Left cardiac atrium (tissue), 4 donors: ENCODE measurements at regions not wholly inside any gene's neighbourhood (a gene's known extent, or its start where the extent isn't known, plus 50 kb on each side); places are given as distances from the start of the nearest gene placed in this dataset.
"Not testable (repeated sequence)": the region's sequence is repeated elsewhere in the genome, so short reads cannot be mapped to it uniquely, and the experiment has no call there.

ENCODE experiments used
- ATAC-seq, 2 donors: fragments of 200-7000 bp; cut with Tn5 transposase; one replicate each; pipeline ENCODE4 v1.9.1; 2020; ENCODE audit warnings: mild to moderate bottlenecking in 2 of 2, moderate library complexity in 2 of 2
- DNase-seq: peaks from one replicate; pipeline ENCODE4 v3.0.0-alpha.2; 2020
- intact Hi-C, 2 donors: fragments of 100-400 bp; cut with DNase I; formaldehyde crosslinking; loops; one replicate each; pipeline versions ENCODE4 v1.14.1 to v1.15.1; 2022 to 2023
- donor health status: DM: no; HTN: yes; CAD: no.
- donor health status: DM: no; HTN: yes; CAD: no; lungs with severe emphysema.
- donor health status: DM: yes; HTN: yes; CAD: no.
- donor health status: Dilated cardiomyopathy.

GRCh38 chr2:39937621-39938020 is 158.6 kb upstream of the THUMPD2 start:
- intact Hi-C loops: no loop called here
- DNase-seq (no peak), ATAC-seq (no peak)

GRCh38 chr2:39934851-39935250 is 155.8 kb upstream of the THUMPD2 start:
- no peak for ATAC-seq
- intact Hi-C loops: no loop called here
- DNase-seq: no peak

DNA sequence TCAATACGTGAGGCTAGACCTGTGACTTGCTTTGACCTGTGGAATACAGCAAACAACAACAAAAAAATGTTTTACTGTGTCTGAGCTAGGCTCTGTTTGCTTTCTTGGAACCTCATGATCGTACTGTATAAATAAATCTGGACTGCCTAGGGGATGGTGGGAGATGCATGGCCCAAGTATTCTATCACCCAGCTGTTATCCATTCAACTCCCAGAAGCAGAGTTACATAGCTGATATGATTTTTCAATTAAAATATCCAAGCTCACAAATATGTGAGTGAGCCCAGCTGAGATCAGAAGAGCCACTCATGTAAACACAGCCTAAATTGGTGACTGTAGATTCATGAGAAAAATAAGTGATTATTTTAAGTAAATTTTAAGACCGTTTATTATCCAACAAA is 154.1 kb upstream of the THUMPD2 start:
- intact Hi-C loops: no loop called here
- no peak for ATAC-seq
- DNase-seq: no peak

GRCh38 chr2:39932198-39932597 is 153.1 kb upstream of the THUMPD2 start:
- DNase-seq (no peak), ATAC-seq (no peak)

DNA sequence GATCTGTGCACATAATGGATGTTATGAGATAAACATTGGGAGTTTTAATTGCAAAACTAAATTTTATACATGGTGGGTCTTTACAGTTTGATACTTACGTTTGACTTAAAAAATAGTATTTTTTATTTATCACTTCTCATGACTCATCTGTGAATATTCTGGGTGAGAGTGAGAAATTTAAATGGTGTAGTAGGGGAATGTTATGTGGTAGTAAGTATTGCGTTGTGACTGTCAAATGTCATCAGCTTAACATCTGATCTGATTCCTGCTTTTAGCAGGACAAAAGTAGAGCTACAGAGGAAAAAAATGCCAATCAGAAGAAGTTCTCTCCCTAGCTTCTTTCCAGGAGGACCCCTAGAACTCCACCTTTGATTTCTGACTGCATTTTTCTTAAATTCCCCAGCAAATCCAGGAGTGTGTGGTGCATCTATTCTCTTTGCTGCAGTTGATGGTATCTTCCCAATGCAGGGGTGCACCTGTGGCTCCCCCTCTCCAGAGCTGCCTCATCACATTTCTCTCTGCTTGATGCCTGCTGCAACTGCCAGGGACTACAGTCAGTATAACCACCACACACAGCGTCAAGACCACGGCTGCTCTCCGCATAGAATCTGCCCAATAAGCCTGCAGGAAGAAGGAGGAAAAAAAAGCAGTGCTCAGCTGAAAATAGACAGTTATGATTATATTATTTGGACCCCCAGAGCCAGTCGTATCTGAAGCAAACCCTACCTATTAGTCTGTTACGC is 151.3 kb upstream of the THUMPD2 start:
- intact Hi-C loops: no loop called here
- DNase-seq: no peak
- no peak for ATAC-seq

More at GRCh38 chr2:39932198-39932597, 153.1 kb upstream of the THUMPD2 start:
- intact Hi-C loops: no loop called here

DNA sequence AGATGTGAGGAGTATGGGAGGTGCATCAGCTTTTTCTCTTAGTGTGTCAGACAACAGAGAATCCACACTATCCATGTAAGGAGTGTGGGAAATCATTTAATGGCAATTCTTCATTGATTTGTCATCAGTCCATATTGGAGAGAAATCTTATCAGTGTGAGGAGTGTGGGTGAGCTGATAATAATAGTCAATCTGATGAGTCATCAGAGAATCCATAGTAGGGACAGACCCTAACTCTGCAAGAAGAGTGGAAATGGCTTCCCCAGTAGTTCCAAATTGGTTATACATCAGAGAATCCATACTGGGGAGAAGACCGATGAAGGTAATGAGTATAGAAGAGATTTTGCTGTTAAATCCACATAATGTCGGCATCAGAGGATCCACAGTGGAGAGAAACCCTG is 150.5 kb upstream of the THUMPD2 start:
- ATAC-seq (no peak), DNase-seq (no peak)
- intact Hi-C loops: no loop called here

DNA sequence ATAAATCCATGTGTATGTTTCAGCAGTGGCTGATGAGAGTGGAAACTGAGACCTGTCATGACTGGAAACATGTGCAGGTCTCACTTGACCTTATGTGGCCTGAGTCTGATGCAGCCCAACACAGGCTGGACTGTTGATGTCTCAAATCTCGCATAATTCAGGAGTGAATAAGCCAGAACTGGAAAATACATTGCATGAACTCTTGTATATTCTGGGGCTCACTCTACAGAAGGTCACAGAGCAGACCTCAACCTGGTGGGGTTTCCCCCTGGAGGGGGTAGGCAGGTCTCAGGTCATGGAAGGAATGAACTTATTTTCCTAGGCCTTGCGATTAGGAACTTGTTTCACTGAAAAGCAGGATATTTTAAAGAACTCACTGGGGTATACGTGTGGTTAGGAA is 146.3 kb upstream of the THUMPD2 start:
- no peak for ATAC-seq
- intact Hi-C loops: no loop called here
- no peak for DNase-seq

DNA sequence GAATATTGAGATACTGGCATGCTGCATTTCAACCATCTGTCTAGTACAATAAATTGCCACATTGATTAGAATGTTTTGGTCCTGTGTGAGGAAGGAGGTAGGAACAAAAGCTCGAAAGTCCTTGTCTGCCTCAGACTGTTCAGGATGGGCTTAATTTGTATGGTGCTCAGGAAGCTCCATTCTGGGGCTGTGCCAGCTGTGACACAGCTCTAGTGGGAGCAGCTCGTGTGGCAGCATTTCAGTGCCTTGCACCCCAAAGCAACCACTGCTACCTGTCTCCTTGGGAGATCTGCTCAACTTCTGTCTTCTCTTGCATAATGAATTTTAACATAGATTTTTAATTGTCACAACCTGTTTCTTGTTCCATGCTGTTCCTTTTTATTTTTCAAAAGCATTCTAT is 144.4 kb upstream of the THUMPD2 start:
- intact Hi-C loops: no loop called here
- DNase-seq (no peak), ATAC-seq (no peak)

DNA sequence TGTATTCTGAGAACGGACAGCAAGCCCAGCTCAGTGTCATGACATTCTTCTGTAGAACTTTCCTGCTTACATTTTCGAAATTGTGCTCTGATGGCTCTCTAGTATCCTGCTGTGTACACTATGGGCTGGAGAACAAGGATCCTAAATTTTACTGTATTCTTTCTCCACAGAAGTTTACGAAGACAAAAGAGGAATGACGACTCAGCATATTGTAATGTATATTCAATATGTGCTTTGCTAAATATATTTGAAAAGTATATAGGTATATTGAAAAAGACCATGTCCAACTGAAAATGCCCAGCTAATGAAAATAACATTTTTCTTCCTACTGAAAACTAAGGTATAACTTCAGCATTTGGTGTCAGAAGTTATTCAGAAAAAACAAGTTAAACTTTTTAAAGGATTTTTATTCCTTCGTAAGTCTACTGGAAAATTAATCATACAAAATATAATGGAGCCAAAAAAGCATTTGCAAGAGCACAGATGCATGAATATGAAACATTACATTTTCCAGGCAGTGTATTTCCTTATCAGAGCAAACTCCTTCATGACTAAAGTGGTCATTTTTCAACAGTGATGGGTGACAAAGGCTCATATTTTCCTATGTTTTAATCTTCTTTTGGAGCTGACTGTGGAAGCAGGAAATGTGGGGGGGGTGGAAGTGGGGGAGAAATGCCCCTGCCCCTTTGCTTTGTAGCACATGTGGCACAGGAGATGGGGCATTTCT is 143.8 kb upstream of the THUMPD2 start:
- ATAC-seq (no peak), DNase-seq (no peak)
- intact Hi-C loops: no loop called here

GRCh38 chr2:39920307-39920801 is 141.3 kb upstream of the THUMPD2 start:
- intact Hi-C loops: no loop called here
- DNase-seq (no peak), ATAC-seq (no peak)

DNA sequence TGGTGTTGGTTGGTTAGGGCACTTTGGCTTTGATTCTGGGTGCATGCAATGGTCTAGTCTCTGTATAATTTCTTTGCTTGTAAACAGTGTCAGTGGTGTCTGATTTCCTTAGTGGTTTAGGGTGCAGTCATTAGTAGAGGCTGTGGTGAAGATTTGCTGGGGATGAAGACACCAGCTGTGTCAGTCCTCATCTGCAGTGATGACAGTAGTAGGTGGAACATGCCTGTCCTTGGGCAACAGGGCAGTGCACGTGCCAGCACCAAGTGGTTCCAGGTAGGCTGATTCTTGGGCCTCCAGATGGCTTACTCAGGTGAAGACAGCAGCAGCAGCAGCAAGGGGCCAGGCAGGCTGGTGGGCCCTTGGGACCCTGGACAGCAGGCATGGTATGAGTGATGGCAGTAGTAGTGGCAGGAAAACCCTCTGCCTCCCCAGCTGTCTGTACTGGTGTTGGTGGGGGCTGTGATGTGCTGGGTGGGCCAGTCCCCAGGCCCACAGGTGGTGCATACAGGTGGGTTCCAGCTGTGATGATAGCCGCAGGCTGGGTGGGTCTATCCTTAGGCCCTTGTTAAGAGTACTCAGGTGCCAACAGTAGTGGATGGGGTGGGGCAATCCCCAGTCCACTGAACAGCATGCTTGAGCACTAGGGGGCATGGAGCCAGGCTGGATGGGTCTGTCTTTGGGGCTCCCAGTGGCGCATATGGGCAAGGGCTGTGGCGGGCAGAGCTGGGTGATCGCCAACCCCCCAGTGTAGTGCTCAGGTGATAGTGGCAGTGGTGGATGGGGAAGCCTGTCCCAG is 140.7 kb upstream of the THUMPD2 start:
- intact Hi-C loops: loop anchor here in 1 of 2 donors (10.0 kb wide), 1 partner anchor 1775 kb away; no protein-coding TSS in a partner anchor
- no peak for ATAC-seq

GRCh38 chr2:39918886-39919285 is 139.8 kb upstream of the THUMPD2 start:
- ATAC-seq (no peak), DNase-seq (no peak)
- intact Hi-C loops: loop anchor here in 1 of 2 donors (10.0 kb wide), 1 partner anchor 1776 kb away; no protein-coding TSS in a partner anchor

More for the DNA sequence above, 140.7 kb upstream of the THUMPD2 start:
- DNase-seq: no peak

- not testable (repeated sequence) for DNase-seq, ATAC-seq
- intact Hi-C loops: loop anchor here in 1 of 2 donors (10.0 kb wide), 1 partner anchor 1777 kb away; no protein-coding TSS in a partner anchor
Observed at GRCh38 chr2:39917371-39917770, 138.3 kb upstream of the THUMPD2 start.

DNA sequence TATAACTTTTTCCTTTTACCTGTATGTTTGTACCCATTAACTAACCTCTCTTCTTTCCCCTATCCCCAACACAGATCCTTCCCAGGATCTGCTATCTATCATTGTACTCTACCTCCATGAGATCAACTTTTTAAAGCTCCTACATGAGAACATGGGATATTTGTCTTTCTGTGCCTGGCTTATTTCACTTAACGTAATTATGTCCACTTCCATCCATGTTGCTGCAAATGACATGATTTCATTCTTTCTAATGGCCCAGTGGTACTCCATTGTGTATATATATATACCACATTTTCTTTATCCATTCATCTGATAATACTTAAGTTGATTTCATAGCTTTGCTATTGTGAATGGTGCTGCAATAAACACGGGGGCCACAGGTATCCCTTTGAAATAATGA is 135.9 kb upstream of the THUMPD2 start:
- DNase-seq (no peak), ATAC-seq (no peak)
- intact Hi-C loops: loop anchor here (5.0 to 10.0 kb wide), 5 partner anchors 642 to 1872 kb away; no protein-coding TSS in a partner anchor

DNA sequence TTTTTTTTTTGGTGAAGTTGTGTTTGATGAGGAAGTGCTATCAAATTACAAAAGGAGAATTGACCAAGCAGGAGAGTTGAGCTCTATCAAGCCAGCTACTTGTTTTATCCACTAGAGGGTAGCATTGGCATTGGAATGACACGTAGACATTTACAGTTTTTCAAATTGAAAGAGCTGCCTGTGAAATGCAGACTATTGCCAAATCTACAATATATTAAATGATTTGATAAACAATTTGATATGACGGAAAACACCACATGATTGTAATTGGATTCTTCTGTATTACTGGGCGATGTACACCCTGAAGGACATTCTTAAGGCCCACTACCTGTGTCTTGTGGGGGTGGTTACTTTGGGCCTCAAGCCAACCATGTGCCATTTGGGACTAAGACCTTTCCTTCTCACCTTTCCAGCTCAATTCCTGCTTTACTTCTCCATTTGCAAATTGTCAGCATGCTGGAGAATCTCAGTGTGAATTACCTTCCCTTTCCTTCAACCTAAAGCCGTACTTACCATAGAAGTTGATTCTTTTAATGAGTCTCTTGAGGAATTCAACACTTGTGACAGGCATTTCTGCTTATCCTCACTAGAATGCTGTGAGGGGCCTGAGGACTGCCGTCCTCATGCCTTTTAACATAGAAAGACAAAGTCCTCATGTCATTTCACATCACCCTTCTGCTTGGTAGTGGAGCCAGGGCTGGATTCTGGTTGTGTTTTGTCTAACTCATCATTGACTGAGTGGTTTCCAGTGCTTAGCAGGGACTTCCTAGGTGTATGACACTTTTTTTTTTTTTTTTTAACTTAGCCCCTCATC is 134.8 kb upstream of the THUMPD2 start:
- intact Hi-C loops: loop anchor here (1.0 to 10.0 kb wide), 6 partner anchors 641 to 1873 kb away; no protein-coding TSS in a partner anchor
- peak; percentile 66 to 78 for ATAC-seq
- no peak for DNase-seq

- ATAC-seq (no peak), DNase-seq (no peak)
- intact Hi-C loops: no loop called here
Observed at GRCh38 chr2:39902103-39902502, 123.0 kb upstream of the THUMPD2 start.

DNA sequence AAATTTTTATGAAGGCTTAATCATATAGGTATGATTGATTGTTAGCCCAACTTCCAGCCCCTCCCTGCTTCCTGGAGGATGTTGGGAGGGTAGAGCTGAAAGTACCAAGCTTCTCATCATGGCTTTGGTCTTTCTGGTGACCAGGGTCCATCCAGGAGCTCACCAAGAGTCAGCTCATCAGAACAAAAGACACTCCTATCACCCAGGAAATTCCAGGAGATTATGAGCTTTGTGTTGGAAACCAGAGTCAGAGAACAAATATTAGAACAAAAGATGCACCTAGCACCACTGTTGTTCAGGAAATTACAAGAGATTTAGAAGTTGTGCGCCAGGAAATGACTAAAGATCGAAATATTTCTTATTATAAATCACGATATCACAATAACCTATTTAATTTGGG is 119.9 kb upstream of the THUMPD2 start:
- intact Hi-C loops: no loop called here
- no peak for ATAC-seq
- DNase-seq: no peak

- intact Hi-C loops: no loop called here
- ATAC-seq (no peak), DNase-seq (no peak)
Observed at GRCh38 chr2:39897273-39897672, 118.2 kb upstream of the THUMPD2 start.

DNA sequence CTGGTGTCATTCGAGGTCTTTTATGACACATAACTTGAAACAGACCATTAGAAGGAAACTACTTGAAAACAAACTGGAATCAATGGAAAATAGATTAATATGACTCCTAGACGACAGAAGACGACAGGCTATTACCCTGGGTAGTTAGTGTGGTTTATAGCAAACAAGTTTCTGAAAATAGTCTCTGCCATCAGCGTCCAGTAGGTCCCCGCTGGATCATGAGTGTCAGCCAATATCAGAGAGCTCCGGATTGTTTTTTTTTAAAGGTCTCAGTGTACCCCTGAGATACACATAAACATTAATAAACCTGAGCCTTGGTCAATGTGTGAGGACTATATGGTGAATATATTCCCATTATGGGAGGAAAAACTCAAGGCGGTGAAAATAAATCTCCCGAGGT is 115.0 kb upstream of the THUMPD2 start:
- intact Hi-C loops: no loop called here
- no peak for DNase-seq
- no peak for ATAC-seq
